ENCODE measurements at regions not wholly inside any gene's neighbourhood (a gene's known extent, or its start where the extent isn't known, plus 50 kb on each side); places are given as distances from the start of the nearest gene placed in this dataset.

DNA sequence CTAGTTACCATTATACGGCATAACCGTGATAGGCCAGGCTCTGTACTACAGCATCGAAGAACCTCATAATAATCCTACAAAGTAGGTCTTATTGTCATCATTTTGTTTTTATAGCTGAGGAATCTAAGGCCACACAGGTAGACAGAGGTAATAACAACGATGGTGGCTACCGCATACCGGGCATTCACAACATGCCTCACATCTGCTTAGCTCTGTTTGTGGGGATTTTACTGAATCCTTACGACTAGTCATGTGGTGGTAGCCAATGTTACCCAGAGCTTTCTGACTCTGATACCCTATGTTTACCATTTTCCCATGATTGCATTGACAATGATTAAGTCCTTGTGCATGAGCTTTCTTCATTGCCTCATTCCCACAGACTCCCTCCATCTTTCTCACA, 269.4 kb downstream of the TCF7L2 start:
- TF ChIP-seq TAF1 (IDR thresholded peaks at IDR 0.05; ENCODE audit: borderline replicate concordance, low read depth, low read length) = no peak
- TF ChIP-seq POLR2A (IDR thresholded peaks at IDR 0.05; ENCODE audit: low read depth, low read length) = no peak
- TF ChIP-seq POLR2AphosphoS5 (IDR thresholded peaks at IDR 0.05; ENCODE audit: low read depth, low read length) = no peak
- DNase-seq (ENCODE audit: insufficient read length) = no peak
- FAIRE-seq = no peak

DNA sequence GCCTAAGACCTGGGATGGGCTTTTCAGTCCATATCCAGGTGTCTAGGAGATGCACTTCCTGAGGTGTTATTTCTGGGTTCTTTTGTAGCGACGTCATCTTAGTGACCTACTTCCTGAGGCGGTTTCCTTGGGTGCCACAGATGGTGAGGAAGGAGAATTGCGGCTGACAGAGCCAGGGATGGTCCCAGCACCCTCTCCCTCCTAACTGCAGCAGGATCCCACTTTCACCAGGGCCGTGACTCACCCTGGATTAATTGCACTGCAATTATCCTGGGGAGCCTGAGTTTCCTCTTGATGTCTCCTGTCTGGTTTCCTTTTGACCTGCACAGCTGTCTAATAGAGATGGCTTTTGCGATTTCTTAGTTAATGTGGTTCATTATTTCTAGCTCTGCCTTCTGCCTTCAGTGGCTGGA, 271.7 kb downstream of the TCF7L2 start:
- FAIRE-seq = no peak
- TF ChIP-seq TAF1 (IDR thresholded peaks at IDR 0.05; ENCODE audit: borderline replicate concordance, low read depth, low read length) = no peak
- TF ChIP-seq POLR2AphosphoS5 (IDR thresholded peaks at IDR 0.05; ENCODE audit: low read depth, low read length) = no peak
- TF ChIP-seq POLR2A (IDR thresholded peaks at IDR 0.05; ENCODE audit: low read depth, low read length) = no peak
- DNase-seq (ENCODE audit: insufficient read length) = no peak

DNA sequence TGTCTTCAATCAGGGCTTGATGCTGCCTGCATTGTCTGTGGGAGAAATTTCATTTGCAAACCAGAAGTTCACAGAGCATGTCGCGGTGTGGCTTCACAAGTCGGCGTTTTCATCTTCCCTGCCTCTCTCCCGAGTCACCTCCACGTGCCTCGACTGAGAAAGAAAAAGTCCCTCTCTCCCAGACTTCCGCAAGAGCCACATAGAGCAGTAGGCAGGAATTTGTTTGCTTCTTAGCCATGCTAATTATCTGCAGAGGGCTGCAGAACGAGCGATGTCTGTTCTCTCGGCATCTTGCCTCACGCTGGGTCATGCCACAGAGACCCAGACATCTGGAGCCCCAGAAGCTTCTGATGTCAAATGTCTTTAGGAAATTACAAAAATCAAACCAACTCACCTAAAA, 272.2 kb downstream of the TCF7L2 start:
- no peak for FAIRE-seq
- TF ChIP-seq POLR2A (IDR thresholded peaks at IDR 0.05; ENCODE audit: low read depth, low read length) (no peak), TAF1 (IDR thresholded peaks at IDR 0.05; ENCODE audit: borderline replicate concordance, low read depth, low read length) (no peak), POLR2AphosphoS5 (IDR thresholded peaks at IDR 0.05; ENCODE audit: low read depth, low read length) (no peak)
- no peak for DNase-seq (ENCODE audit: insufficient read length)

DNA sequence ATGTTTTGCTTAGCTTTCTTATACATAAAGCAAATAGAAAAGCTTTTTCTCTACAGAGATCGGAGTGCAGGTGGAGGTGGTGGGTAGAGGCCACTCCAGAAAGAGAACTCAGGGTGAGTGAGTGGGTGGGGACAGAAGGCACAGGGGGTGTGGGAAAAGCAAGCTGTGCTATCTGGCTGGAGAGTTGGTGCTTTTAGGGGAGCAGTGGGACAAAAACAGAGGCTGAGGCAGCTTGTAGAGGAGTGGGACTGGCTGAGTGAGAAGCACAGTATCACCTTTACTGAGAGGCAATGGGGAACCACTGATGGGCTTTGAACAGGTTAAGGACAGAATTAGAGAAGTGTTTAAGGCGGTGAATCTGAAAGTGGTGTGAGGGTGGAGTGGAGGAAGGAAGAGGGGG, 275.3 kb downstream of the TCF7L2 start:
- TF ChIP-seq POLR2AphosphoS5 (IDR thresholded peaks at IDR 0.05; ENCODE audit: low read depth, low read length) (no peak), TAF1 (IDR thresholded peaks at IDR 0.05; ENCODE audit: borderline replicate concordance, low read depth, low read length) (no peak), POLR2A (IDR thresholded peaks at IDR 0.05; ENCODE audit: low read depth, low read length) (no peak)
- no peak for FAIRE-seq
- DNase-seq (ENCODE audit: insufficient read length) = no peak

DNA sequence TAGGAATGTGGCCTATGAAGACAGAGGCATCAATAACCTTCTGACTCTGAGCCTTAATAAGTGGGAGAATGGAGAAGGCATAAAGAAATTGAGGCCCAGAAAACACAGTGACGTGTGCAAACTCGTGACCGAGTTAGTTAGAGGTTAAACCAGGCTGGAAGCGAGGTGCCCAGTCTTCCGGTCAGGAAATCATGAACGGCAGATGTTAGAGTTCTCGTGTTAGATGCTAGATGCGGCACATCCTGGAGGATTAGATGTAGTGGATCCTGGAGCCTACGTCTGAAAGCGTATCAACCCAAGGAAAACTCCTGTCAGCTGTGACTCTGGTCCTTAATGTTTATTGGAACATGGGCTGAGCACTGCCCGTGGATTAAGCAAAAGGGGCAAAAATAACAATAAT, 275.9 kb downstream of the TCF7L2 start:
- no peak for TF ChIP-seq POLR2A (IDR thresholded peaks at IDR 0.05; ENCODE audit: low read depth, low read length)
- no peak for TF ChIP-seq TAF1 (IDR thresholded peaks at IDR 0.05; ENCODE audit: borderline replicate concordance, low read depth, low read length)
- no peak for TF ChIP-seq POLR2AphosphoS5 (IDR thresholded peaks at IDR 0.05; ENCODE audit: low read depth, low read length)
- FAIRE-seq = no peak

DNA sequence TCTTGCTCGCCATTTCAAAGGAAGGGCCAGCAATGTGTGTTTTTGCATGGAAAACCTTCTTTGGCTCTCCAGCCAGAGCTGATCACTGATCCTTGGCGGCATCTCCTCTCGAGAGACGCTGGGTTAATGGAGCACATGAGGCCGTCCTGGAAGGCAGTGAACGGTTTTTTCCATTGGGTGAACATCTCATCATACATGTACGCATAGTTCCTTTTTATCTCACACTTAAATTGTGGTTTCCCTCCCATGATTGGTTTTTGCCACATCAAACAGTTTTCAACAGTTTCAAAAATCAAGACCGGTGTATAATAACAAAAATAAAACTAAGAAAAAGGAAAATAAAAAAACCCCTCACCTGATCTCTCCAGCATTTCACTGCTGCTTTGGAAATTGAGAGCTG, 276.4 kb downstream of the TCF7L2 start:
- DNase-seq (ENCODE audit: insufficient read length) (no peak), FAIRE-seq (no peak)
- TF ChIP-seq TAF1 (IDR thresholded peaks at IDR 0.05; ENCODE audit: borderline replicate concordance, low read depth, low read length) (no peak), POLR2AphosphoS5 (IDR thresholded peaks at IDR 0.05; ENCODE audit: low read depth, low read length) (no peak), POLR2A (IDR thresholded peaks at IDR 0.05; ENCODE audit: low read depth, low read length) (no peak)

More for the DNA sequence above, 275.9 kb downstream of the TCF7L2 start:
- DNase-seq (ENCODE audit: insufficient read length) = no peak

DNA sequence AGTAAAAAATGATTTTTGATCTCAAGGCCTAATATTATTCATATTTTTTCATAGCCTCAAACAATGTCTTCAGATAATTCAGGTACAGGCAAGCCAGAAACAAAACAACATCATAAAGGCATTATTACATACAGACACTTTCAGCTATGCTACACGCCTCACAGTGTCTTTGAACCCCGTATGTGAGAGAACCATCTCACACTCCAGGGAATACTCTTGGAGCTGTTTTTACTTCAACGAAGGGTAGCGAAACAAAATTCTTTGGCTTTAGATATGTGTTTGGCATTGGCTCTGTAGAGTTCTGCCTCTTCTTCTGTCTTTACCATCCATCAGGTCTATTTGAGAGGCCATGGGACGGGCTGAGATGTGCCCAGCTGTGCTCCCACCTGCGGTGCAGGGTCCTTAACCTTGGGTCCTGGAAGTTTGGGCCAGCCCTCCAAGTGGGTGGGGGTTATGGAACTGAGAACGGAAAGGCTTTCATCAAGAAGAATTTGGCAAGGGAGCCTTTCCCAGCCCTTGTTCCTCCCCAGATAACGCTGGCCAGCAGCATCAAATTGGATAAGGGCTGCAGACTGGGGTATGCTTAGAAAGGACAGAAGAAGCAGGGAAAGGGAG, 276.9 kb downstream of the TCF7L2 start:
- no peak for DNase-seq (ENCODE audit: insufficient read length)
- FAIRE-seq = no peak
- TF ChIP-seq TAF1 (IDR thresholded peaks at IDR 0.05; ENCODE audit: borderline replicate concordance, low read depth, low read length) (no peak), POLR2A (IDR thresholded peaks at IDR 0.05; ENCODE audit: low read depth, low read length) (no peak), POLR2AphosphoS5 (IDR thresholded peaks at IDR 0.05; ENCODE audit: low read depth, low read length) (no peak)

DNA sequence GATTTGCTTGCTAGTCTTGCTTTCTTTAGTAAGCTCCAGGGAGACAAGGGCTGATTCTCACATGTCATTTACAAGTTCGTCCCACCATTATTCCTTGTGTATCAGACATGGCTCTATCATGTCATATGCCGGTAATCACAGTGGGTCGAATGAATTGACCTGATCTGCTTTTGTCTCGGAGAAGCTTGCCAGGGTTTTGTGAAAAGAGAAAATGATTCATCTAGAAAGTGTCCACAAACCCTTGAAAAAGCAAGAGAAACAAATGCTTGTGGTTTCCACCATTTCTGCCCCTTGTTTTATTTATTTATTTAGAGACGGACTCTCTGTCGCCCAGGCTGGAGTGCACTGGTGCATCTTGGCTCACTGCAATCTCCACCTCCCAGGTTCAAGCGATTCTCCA, 278.5 kb downstream of the TCF7L2 start:
- no peak for TF ChIP-seq POLR2A (IDR thresholded peaks at IDR 0.05; ENCODE audit: low read depth, low read length)
- FAIRE-seq (no peak), DNase-seq (ENCODE audit: insufficient read length) (no peak)

DNA sequence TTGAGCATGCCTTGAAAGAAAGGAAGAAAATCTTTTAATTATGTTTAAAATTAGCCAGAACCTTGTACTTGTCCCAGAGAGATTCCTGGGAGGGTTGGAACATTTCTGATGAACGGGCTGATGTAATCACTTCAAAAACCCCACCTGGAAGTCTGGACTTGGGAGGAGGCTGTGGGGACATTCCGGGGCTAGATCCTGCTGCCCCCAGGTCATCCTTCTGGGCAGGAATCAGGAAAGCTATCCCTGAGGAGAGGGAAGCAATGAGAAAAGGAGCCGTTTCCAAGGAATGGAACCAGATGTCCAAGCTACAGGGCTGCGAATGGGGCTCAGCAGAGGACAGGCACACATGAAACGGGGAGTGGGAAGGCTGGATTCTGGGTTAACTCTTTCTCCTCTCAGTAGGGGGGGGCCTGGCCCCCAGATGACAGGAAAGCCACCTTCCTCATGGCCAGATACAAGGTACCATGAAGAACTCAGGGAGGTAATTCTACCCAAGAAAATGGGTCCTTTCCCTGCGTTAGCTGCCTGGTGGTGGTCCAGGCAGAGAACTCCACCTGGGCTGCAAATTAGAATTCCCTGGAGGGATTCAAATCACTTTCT, 280.1 kb downstream of the TCF7L2 start:
- no peak for FAIRE-seq
- DNase-seq (ENCODE audit: insufficient read length) = no peak
- TF ChIP-seq POLR2AphosphoS5 (IDR thresholded peaks at IDR 0.05; ENCODE audit: low read depth, low read length) (no peak), POLR2A (IDR thresholded peaks at IDR 0.05; ENCODE audit: low read depth, low read length) (no peak), TAF1 (IDR thresholded peaks at IDR 0.05; ENCODE audit: borderline replicate concordance, low read depth, low read length) (no peak)

DNA sequence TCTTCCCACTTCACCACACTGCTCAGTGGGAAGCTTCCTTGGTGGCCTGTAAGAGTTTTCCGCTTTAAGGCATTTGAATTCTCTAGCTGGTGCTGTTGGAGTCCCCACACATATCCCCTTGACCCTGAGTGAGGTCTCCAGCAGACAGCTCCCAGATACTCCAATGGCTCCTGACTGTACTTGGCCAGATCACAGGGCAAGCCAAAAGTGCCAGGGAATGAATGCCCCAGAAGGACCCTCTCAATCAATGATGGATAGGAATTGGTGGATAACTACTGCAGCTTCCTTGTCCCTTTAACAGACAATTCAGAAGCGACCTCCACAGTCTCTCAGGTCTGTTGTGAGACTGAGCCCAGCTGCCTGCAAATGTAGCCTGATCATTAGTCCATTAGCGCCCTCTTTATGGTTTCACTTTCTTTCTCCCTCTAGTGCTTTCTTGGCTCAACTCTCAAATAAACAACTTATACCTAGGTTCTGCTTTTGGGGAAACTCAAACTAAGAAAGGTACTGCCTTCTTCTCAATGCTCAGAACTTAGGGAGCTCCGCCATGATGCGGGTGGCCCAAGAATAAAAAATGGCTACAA, 283.0 kb downstream of the TCF7L2 start:
- no peak for FAIRE-seq

DNA sequence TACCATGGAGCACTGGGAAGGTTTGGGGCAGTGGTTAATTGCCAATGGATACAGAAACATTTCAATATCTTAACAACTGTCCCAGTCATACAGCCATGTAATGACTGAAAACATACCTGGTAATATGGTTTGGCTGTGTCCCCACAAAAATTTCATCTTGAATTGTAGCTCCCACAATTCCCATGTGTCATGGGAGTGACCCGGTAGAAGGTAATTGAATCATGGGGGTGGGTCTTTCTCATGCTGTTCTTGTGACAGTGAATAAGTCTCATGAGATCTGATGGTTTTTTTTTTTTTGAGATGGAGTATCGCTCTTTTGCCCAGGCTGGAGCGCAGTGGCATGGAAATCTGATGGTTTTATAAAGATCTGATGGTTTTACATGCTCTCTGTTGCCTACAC, 284.4 kb downstream of the TCF7L2 start:
- DNase-seq (ENCODE audit: insufficient read length) = no peak
- TF ChIP-seq TAF1 (IDR thresholded peaks at IDR 0.05; ENCODE audit: borderline replicate concordance, low read depth, low read length) = no peak
- no peak for TF ChIP-seq POLR2A (IDR thresholded peaks at IDR 0.05; ENCODE audit: low read depth, low read length)
- TF ChIP-seq POLR2AphosphoS5 (IDR thresholded peaks at IDR 0.05; ENCODE audit: low read depth, low read length) = no peak
- FAIRE-seq = peak; percentile 30

More for the DNA sequence above, 283.0 kb downstream of the TCF7L2 start:
- TF ChIP-seq TAF1 (IDR thresholded peaks at IDR 0.05; ENCODE audit: borderline replicate concordance, low read depth, low read length) (no peak), POLR2A (IDR thresholded peaks at IDR 0.05; ENCODE audit: low read depth, low read length) (no peak), POLR2AphosphoS5 (IDR thresholded peaks at IDR 0.05; ENCODE audit: low read depth, low read length) (no peak)
- no peak for DNase-seq (ENCODE audit: insufficient read length)

DNA sequence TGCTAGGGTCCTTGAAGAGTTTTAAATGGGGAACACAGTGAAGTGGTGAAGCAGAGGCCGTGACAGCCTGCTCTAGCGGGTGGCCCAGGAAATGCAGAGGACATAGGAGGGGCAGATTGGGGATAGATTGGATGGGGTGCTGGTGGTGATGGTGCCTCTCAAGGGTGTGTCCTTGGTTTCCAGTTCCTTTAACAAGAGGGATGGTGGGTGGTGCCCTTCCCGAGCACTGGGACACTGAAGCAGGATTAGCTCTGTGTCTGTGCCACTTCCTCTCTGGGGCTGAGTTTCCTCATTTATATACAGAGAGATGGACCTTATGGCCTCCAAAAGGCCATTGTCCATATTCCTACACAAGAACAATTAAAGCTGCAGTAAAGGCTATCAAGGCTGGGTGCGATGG, 285.5 kb downstream of the TCF7L2 start:
- no peak for TF ChIP-seq TAF1 (IDR thresholded peaks at IDR 0.05; ENCODE audit: borderline replicate concordance, low read depth, low read length)
- DNase-seq (ENCODE audit: insufficient read length) (no peak), FAIRE-seq (no peak)

Measured in GM12892 (cell line).